Stimulated activated CD4-positive, alpha-beta T cell treated with anti-CD3 and anti-CD28 coated beads, Interleukin-1b, Interleukin-23, amount 100 ng/mL, for 24 hours (primary cell): ENCODE measurements at regions not wholly inside any gene's neighbourhood (a gene's known extent, or its start where the extent isn't known, plus 50 kb on each side); places are given as distances from the start of the nearest gene placed in this dataset.
"Not testable (repeated sequence)": the region's sequence is repeated elsewhere in the genome, so short reads cannot be mapped to it uniquely, and the experiment has no call there.

Experiments used
- DNase-seq, 4 experiments: peaks; one replicate each; pipeline ENCODE4 v3.0.0-alpha.2; 2020; ENCODE audit warnings: low read depth in 4 of 4, low spot score in 1 of 4

DNA sequence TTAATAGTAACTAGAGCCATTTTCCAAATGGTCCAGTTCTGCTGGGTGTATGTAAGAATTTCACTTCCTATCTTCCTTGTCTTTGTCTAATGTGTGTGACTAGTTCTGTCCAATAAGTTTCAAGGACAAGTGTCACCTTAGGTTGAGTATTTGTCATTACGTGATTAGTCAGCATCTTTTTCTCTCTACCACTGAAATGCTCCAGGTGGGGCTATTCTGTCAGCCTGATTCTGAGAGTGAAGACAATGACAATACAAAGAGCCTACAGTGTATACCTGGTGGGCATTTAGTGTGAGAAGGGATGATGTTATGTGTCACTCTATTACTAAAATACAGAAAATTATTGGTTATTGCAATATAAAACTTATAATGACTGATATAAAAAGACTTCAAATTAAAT lies 876.3 kb downstream of the C4orf33 start:
- no peak for DNase-seq

DNA sequence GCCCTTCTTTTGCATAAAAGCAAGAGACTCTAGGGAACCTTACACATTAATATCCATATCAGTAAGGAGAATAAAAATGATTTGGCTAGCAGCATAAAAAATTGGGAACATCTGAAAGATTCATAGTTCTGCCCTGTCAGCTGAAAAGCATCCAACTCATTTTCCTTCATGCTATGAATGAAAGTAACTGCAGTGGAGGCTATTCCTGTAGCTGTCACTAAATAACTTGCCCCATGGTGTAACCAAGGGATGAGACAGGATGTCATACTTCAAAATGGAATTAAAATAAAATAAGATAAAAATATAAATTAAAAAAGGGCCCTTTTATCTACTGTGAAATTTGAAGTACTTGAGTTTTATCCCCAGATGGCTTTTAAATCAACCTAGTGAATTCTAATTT lies 878.8 kb downstream of the C4orf33 start:
- no peak for DNase-seq

DNA sequence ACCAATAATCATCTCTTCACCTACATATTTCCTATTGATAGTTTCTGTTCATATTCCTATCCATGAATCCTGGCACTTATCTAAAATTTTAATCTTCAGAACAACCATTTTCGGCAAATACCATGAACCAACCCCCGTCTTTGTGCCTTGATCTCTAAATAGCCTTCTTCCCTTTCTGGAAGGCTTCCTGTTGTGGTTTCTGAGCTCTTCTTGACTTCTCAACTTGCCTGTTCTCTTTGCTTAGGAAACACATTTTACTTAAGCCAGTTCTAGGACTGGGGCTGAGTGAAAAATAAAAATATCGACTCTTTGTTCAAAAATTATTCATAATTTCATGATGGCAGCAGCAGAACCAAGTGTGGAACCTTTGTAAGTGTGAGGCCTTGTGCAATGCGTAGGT lies 882.4 kb downstream of the C4orf33 start:
- no peak for DNase-seq

DNA sequence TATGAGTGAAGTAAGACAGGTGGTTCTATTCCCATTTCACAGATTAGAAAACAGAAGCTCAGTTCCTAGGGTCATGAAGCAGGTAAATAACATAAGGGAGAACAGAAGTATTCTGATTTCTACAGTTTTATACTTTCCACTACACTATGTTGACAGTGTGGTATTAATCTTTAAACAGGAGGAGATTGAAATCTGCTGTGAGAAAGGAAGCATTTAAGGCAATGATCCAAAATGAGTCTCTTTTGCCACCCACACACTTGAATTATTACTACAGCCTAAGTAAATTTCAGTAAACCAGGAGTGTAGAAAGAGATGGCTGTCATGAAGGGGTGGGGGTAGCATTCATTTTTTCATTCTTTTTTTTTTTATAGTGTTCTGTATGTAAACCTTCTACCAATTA lies 893.0 kb downstream of the C4orf33 start:
- no peak for DNase-seq

DNA sequence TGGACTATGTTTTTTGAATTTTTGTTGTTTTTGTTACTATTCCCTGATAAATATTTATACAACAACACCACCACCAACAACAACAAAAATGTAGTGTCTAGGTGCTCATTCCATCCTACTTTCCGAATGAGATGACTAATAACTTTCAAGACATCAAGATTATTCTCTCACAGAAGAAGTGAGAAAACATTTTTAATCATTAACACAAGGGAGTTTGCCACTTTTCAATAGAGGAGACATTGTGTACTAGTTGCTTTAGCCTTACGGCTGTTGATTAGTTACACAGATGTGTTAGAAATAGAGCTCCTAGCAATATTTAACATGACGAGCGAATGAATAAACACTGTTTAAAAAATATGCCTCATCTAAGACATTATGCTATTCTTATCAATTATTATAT lies 898.8 kb downstream of the C4orf33 start:
- no peak for DNase-seq

DNA sequence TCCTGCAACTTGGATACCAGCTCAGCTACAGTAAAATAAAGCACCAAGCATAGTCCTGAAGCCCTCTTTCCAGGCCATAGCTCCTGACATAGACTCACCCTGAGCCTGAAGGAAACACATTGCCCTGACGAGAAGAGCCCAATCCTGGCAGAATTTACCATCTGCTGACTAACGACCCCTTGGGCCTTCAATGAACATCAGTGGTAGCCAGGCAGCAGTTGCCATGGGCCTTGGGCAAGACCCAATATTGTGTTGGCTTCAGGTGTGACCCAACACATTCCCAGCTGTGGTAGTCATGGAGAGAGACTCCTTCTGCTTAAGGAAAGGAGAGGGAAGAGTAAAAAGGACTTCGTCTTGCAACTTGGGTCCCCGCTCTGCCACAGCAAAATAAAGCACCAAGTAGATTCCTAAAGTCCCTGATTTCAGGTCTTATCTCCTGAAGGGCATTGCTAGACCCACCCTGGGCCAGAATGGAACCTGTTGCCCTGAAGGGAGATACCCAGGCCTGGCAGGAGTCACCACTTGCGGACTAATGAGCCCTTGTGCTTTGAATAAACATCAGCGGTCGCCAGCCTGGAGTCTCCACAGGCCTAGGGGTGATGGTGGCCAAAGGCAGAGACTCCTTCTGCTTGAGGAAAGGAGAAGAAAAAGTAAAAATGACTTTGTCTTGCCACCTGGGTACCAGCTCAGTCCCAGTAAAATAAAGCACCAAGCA lies 902.6 kb downstream of the C4orf33 start:
- DNase-seq: no peak

DNA sequence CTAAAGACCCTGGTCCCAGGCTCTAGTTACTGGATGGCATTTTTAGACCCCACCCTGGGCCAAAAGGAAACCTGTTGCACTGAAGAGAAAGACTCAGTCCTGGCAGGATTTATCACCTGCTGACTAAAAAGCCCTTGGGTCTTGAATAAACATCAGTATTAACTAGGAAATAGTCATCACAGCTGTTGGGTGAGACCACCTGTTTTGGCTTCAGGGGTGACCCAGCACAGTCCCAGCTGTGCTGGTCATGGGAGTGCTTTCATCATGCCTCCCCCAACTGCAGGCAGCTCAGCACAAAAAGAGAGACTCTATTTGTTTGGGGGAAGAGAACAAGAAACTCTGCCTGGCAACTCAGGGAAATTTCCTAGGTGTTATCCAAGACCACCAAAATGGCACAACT lies 903.2 kb downstream of the C4orf33 start:
- DNase-seq: no peak

DNA sequence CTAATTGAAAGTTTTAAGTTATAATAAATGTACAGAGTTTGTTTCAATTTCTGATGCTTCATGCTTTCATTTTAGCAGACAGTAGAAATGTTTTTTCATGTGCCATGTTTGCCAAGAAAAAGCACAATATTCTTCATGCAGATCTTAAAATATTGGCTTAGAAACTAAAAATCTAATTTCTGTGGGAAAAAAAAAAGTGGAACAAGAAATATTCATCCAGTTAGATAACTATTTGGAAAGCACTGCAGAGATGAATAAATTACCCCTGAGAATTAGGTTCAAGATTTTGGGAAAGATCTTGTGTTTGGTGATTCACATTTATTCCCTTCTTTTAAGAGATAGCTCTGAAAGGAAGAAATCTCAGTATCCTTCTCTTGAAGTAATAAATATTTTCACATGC lies 912.5 kb downstream of the C4orf33 start:
- no peak for DNase-seq

DNA sequence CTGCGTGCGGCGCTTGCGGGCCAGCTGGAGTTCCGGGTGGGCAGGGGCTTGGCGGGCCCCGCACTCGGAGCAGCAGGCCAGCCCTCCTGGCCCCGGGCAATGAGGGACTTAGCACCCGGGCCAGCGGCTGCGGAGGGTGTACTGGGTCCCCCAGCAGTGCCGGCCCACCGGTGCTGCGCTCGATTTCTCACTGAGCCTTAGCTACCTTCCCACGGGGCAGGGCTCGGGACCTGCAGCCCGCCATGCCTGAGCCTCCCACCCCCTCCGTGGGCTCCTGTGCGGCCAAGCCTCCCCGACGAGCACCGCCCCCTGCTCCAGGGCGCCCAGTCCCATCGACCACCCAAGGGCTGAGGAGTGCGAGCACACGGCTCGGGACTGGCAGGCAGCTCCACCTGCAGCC lies 916.9 kb downstream of the C4orf33 start:
- DNase-seq: not testable (repeated sequence)

DNA sequence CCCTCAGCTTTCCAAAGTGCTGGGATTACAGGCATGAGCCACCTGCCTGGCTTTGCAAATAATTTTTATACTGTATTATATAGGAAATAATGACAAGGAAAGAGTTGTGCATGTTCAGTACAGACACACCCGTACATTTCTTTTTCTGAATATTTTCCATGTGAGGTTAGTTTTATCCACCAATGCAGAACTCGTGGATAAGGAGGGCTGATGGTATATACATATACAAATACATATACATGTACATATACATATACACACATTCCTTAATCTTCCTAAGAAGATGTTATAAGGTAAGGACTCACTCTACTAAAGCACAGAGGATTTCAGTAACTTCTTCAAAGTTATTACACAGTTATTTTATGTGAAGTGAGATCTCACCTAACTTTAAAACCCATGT lies 925.8 kb downstream of the C4orf33 start:
- no peak for DNase-seq

DNA sequence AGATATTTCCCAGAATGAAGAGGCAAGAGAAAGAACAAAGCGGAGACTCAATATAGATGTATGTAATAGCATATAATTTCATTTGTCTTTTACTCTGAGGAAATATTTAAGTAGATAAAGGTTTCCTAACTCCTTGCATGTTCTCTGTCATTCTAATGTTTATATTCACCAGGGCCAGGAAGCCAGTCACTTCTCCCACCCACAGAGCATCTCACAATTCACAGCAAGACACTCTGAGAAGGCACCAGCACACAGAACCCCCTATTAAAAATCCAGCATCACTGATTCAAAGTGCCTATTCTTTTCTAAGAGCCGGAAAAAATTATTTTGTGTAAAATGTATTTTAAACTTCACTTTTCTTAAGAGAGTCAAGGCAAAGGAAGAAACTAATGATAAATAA lies 927.1 kb downstream of the C4orf33 start:
- no peak for DNase-seq

DNA sequence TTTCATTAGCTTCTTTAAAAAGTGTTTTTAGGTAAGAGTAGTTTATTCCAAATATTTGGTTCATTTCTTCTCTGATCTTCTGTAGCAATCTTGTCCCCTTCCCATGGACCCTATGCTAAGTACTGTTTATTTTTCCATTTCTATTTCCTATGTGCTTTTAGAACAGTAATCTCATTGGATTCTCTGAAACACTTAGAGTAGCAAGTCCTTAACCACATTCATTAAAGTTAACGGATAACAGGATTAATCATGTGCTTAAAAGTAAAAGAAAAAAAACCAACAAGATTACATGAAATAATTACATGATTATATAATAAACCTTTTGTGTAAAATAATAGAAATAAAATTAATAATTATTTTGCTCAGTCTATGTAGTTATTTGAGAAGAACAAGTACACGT lies 929.7 kb downstream of the C4orf33 start:
- no peak for DNase-seq

DNA sequence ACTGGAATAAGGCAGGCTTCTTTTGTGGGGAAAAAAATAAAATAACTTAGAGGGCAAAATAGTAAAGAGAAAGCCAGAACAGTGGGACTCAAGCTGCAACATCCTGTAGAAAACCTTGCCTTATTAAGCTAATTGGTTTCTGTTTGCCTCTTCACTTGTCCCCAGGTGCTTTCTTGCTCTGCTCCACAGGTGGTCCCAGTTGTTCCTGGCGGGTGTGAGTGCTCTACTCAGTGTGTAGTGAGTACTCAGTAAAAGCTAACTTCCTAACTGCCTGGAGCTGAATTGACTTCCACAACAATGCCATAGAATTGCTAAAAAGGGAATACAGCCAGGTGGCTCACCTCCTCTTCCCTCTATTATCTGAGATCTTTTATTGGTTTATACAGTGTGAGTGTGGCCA lies 930.2 kb downstream of the C4orf33 start:
- no peak for DNase-seq

DNA sequence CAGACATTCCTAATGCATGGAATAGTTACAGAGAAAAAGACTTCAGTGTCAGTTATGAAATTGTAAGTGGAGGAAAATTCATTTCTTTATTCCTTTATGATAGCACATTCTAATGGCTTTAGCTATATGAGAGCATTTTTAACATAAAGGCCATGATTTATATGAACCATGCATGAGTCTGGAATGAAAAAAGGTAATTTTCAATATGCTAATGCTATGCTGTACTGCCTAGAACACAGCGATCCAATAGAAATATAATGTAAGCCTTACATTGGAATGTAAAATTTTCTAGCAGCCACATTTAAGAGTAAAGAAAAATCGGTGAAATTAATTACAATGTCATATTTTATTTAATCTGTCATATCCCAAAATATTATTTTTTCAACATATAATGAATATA lies 932.0 kb downstream of the C4orf33 start:
- no peak for DNase-seq

DNA sequence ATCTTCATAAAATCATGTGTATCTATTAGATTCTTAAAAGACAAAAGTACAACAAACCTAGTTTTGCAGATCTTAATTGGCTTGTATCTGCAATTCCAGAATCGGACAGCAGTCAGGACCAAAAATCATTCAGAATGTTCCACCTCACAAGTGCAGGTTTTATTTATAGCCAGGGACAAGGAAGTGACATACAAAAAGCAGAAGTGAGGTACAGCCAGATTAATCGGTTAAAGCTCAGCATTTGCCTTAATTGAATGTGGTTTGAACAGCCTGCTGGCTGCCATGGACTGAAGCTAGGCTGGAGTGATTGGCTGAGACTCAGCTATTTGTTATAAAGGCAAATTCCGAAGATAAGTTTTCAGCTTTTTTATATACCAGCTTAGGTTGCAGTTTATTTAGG lies 932.6 kb downstream of the C4orf33 start:
- DNase-seq: no peak

DNA sequence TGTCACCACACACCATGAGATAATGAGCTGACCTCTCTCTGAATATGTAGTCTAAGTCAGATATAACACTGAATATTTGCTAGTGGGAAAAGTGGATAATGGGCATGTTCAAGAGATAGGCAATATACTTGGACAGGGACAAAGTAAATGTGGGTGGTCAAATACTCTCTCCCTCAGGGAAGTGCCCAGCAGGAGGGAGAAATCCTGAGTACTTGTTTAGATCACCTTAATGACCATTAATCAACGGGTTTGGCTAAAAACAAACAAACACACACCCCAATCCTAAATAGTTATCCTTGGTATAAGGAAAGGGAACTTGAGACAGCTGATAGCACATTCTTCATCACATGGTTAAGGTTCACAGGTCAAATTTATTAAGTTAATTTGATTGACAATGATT lies 933.5 kb downstream of the C4orf33 start:
- DNase-seq: no peak

DNA sequence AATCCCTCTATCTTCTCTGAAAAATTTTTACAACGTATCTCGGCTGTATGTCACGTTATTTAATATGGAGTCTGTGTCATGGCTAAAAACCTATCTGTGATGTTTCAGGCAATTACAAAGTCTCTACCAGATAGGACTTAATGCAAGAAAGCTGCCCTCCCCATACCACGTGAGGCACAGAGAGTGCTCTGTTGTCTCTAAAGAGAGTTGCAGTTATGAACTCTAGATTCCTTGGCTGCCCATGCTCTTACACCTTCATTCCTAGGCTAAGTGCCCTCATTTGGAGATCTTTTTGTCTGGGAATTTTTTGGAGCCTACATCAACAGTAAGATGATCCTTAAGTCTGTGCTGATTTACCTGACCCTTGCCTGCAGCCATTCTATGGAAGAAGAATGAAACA lies 935.9 kb downstream of the C4orf33 start:
- no peak for DNase-seq

DNA sequence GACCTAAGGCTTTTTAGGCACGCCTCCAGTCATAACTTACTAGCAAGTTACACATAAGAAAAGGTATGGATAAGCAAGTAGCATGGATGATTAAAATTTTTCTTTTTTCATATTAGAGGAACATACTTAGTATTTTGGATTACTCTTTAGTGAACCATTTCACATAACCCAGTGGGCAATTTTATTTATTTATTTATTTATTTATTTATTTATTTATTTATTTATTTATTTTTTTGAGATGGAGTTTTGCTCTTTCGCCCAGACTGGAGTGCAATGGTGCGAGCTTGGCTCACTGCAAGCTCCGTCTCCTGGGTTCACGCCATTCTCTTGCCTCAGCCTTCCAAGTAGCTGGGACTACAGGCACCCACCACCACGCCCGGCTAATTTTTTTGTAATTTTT lies 937.7 kb downstream of the C4orf33 start:
- DNase-seq: not testable (repeated sequence)

DNA sequence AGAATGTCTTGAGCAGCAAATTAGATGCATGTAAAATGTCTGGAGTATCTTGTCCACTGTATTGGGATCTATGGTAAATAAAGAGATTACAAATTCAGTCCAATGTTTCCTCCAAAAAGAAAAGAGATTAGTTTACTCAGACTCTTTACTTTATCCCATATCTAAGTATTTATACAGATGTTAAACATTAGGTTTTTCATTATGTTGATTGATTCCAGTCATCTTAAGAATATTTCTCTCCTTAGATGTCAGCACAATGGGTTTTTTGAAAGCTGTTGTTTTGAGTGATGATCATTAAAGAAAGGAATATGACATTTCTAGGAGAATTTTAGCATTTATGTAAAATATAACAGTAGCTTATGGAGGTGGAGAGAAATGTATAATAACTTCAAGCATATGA lies 938.9 kb downstream of the C4orf33 start:
- DNase-seq: no peak

DNA sequence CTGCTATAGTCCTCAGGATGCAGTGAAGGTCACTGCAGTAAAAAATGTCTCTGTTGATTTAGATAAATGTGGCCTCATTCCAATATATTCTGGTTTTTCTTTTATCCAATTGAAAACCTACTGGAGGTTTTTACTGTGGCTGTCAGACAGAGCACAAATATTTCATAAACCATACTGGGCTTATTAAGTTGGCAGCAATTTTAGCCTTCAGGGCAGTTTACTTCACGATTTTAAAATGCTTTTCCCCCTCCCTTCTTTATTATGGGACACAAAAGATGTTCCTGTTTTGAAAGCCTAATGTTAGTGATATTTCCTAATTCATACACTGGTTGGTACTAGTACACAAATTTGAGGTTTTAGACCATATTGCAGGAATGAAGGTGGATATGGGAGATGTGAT lies 939.4 kb downstream of the C4orf33 start:
- no peak for DNase-seq

DNA sequence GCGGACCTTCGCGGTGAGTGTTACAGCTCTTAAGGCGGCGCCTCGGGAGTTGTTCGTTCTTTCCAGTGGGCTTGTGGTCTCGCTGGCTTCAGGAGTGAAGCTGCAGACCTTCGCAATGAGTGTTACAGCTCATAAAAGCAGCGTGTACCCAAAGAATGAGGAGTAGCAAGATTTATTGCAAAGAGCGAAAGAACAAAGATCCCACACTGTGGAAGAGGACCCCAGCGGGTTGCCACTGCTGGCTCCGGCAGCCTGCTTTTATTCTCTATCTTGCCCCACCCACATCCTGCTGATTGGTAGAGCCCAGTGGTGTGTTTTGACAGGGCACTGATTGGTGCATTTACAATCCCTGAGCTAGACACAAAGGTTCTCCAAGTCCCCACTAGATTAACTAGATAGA lies 941.9 kb downstream of the C4orf33 start:
- DNase-seq: not testable (repeated sequence)

DNA sequence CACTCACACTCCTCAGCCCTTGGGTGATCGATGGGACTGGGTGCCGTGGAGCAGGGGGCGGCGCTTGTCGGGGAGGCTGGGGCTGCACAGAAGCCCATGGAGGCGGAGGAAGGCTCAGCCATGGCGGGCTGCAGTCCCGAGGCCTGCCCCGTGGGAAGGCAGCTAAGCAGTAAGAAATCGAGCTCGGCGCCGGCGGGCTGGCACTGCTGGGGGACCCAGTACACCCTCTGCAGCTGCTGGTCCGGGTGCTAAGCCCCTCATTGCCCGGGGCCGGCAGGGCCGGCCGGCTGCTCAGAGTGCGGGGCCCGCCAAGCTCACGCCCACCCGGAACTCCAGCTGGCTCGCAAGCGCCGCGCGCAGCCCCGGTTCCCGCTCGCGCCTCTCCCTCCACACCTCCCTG lies 942.6 kb downstream of the C4orf33 start:
- not testable (repeated sequence) for DNase-seq

DNA sequence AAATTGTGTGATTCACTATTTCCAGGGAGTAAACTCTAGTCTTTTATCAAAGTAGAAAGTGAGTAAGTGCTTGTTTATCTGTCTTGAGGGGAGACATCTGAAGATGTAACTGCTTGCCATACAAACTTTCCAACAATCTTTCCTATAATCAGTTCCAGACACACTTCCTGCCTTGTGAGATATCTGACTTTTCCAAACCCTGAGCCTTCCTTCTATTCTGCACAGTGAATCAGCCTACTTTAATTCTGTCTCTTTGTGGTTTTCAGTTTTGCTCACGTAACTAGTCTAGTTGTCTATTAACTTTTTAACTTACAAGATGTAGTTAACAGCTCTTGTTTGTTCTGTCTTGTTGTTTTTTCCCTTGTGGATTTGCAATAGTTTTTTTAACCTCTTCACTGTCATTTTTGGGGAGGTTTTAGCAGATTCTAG lies 947.8 kb downstream of the C4orf33 start:
- no peak for DNase-seq
